Fibroblast of lung (primary cell): ENCODE measurements at regions not wholly inside any gene's neighbourhood (a gene's known extent, or its start where the extent isn't known, plus 50 kb on each side); places are given as distances from the start of the nearest gene placed in this dataset.
"Not testable (repeated sequence)": the region's sequence is repeated elsewhere in the genome, so short reads cannot be mapped to it uniquely, and the experiment has no call there.

Experiments
- DNase-seq, 2 donors: peaks; one replicate each; pipeline versions ENCODE4 v3.0.0 to v3.0.0-alpha.2; 2010; ENCODE audit warnings: low read depth in 2 of 2
- H2AFZ ChIP-seq: 2 replicates; pipeline ENCODE4 v1.5.1; 2012; ENCODE audit warnings: low read length, control low read depth, inconsistent platforms
- H3K27ac ChIP-seq: 2 replicates; pipeline ENCODE4 v1.5.1; 2011; ENCODE audit warnings: low read length, control low read depth; ENCODE audit not compliant: insufficient read depth
- H3K27me3 ChIP-seq: 2 replicates; pipeline ENCODE4 v1.5.1; 2011; ENCODE audit warnings: mild to moderate bottlenecking, low read length; ENCODE audit not compliant: control insufficient read depth, insufficient read depth
- H3K36me3 ChIP-seq: 2 replicates; pipeline ENCODE4 v1.5.1; 2011; ENCODE audit warnings: low read length; ENCODE audit not compliant: control insufficient read depth, insufficient read depth
- H3K4me1 ChIP-seq: 2 replicates; pipeline ENCODE4 v1.5.1; 2011; ENCODE audit warnings: low read length; ENCODE audit not compliant: control insufficient read depth, insufficient read depth; ENCODE audit errors: extremely low read depth
- H3K4me2 ChIP-seq: 2 replicates; pipeline ENCODE4 v1.5.1; 2011; ENCODE audit warnings: low read length, control low read depth; ENCODE audit not compliant: insufficient read depth; ENCODE audit errors: extremely low read depth
- H3K4me3 ChIP-seq, 4 experiments: fragments of 200-600 bp in 1 of 4; sonication (generic) in 1 of 4; replicated peaks in 1 of 4; 2 replicates each; pipeline ENCODE4 v1.5.1; 2011 to 2016; ENCODE audit warnings: low read length in 4 of 4, low read depth in 3 of 4, mild to moderate bottlenecking in 3 of 4, control low read depth in 2 of 4, inconsistent platforms in 1 of 4, mixed read lengths in 1 of 4; ENCODE audit not compliant: insufficient read depth in 1 of 4; ENCODE audit errors: control extremely low read depth in 1 of 4
- H3K79me2 ChIP-seq: 2 replicates; pipeline ENCODE4 v1.5.1; 2012; ENCODE audit warnings: mild to moderate bottlenecking, low read length, inconsistent platforms; ENCODE audit not compliant: control insufficient read depth, insufficient read depth
- H3K9ac ChIP-seq: 2 replicates; pipeline ENCODE4 v1.5.1; 2011; ENCODE audit warnings: mild to moderate bottlenecking, low read length, control low read depth; ENCODE audit not compliant: insufficient read depth
- H3K9me3 ChIP-seq: 2 replicates; pipeline ENCODE4 v1.5.1; 2012; ENCODE audit warnings: low read depth, low read length; ENCODE audit not compliant: control insufficient read depth, insufficient read depth
- H4K20me1 ChIP-seq: 2 replicates; pipeline ENCODE4 v1.5.1; 2011; ENCODE audit warnings: low read length; ENCODE audit not compliant: control insufficient read depth, insufficient read depth; ENCODE audit errors: extremely low read depth
- CTCF ChIP-seq, 2 donors: IDR thresholded peaks in 1 of 2; conservative IDR thresholded peaks in 1 of 2; 1 replicate in 1 of 2; 2 replicates in 1 of 2; pipeline ENCODE4 v1.5.1; 2011 to 2012; ENCODE audit warnings: low read length in 2 of 2, control low read depth in 1 of 2, inconsistent platforms in 1 of 2, low read depth in 1 of 2, mild to moderate bottlenecking in 1 of 2
- EZH2 ChIP-seq: IDR thresholded peaks from 2 replicates; pipeline ENCODE4 v1.5.1; 2012; ENCODE audit warnings: low read length, control low read depth, mild to moderate bottlenecking; ENCODE audit errors: missing control alignments

- H3K9me3 ChIP-seq: no peaks in the 10 kb centered on the region
- H3K4me2 ChIP-seq: no peak overlapping the region
- DNase-seq: no peak
- H3K4me3 ChIP-seq: no peak overlapping the region
- H3K79me2 ChIP-seq: no peaks in the 10 kb centered on the region
- no peak overlapping the region for H3K9ac ChIP-seq
- no peaks in the 10 kb centered on the region for H3K36me3 ChIP-seq
- H3K4me1 ChIP-seq: no peaks in the 10 kb centered on the region
- TF ChIP-seq CTCF (conservative IDR thresholded peaks at IDR 0.05 in 1 of 2, IDR thresholded peaks at IDR 0.05 in 1 of 2; ENCODE audit: low read depth in 1 of 2, low read length in 2 of 2) (no peak), EZH2 (no peak)
- no peaks in the 10 kb centered on the region for H3K27me3 ChIP-seq
- H4K20me1 ChIP-seq: no peaks in the 10 kb centered on the region
- no peak overlapping the region for H3K27ac ChIP-seq
- H2AFZ ChIP-seq: no peak overlapping the region
These were observed 538.7 kb downstream of the RBFOX1 start for GRCh38 chr16:7871371-7871770.

- H2AFZ ChIP-seq: no peak overlapping the region
- H3K79me2 ChIP-seq: no peaks in the 10 kb centered on the region
- H3K36me3 ChIP-seq: no peaks in the 10 kb centered on the region
- no peak overlapping the region for H3K4me2 ChIP-seq
- DNase-seq: no peak
- H3K9me3 ChIP-seq: no peaks in the 10 kb centered on the region
- H3K27ac ChIP-seq: no peak overlapping the region
- no peak for TF ChIP-seq CTCF (conservative IDR thresholded peaks at IDR 0.05 in 1 of 2, IDR thresholded peaks at IDR 0.05 in 1 of 2; ENCODE audit: low read depth in 1 of 2, low read length in 2 of 2)
- no peak for TF ChIP-seq EZH2
- no peaks in the 10 kb centered on the region for H3K27me3 ChIP-seq
- H4K20me1 ChIP-seq: no peaks in the 10 kb centered on the region
- H3K4me1 ChIP-seq: no peaks in the 10 kb centered on the region
- H3K9ac ChIP-seq: no peak overlapping the region
- H3K4me3 ChIP-seq: no peak overlapping the region
These were observed 535.2 kb downstream of the RBFOX1 start for GRCh38 chr16:7867831-7868230.

GRCh38 chr16:7866144-7866543 is 533.5 kb downstream of the RBFOX1 start:
- Histone ChIP-seq H3K4me2 (no peak overlapping the region), H3K9me3 (no peaks in the 10 kb centered on the region), H3K4me3 (no peak overlapping the region), H2AFZ (no peak overlapping the region), H3K4me1 (no peaks in the 10 kb centered on the region), H3K9ac (no peak overlapping the region), H3K27me3 (no peaks in the 10 kb centered on the region), H4K20me1 (no peaks in the 10 kb centered on the region), H3K27ac (no peak overlapping the region), H3K36me3 (no peaks in the 10 kb centered on the region), H3K79me2 (no peaks in the 10 kb centered on the region)
- no peak for DNase-seq
- TF ChIP-seq EZH2: no peak
- TF ChIP-seq CTCF (conservative IDR thresholded peaks at IDR 0.05 in 1 of 2, IDR thresholded peaks at IDR 0.05 in 1 of 2; ENCODE audit: low read depth in 1 of 2, low read length in 2 of 2): no peak

- not testable (repeated sequence) for H2AFZ ChIP-seq, H3K27ac ChIP-seq, H3K4me1 ChIP-seq, H4K20me1 ChIP-seq, H3K4me3 ChIP-seq, H3K36me3 ChIP-seq, H3K4me2 ChIP-seq, DNase-seq, H3K9ac ChIP-seq, H3K9me3 ChIP-seq, H3K27me3 ChIP-seq, H3K79me2 ChIP-seq
These were observed 532.7 kb downstream of the RBFOX1 start for GRCh38 chr16:7865393-7865792.
